Sigmoid colon (tissue), 6 donors: ENCODE measurements at regions not wholly inside any gene's neighbourhood (a gene's known extent, or its start where the extent isn't known, plus 50 kb on each side); places are given as distances from the start of the nearest gene placed in this dataset.

Source experiments
- DNase-seq: peaks from one replicate; pipeline ENCODE4 v3.0.0-alpha.2; 2019
- H3K27ac ChIP-seq, 4 donors: fragments of 200-600 bp; sonication (generic); one replicate each; pipeline ENCODE4 v1.5.1; 2016 to 2019; ENCODE audit warnings: mild to moderate bottlenecking in 1 of 4
- H3K27me3 ChIP-seq, 3 donors: fragments of 200-600 bp; sonication (generic); one replicate each; pipeline ENCODE4 v1.5.1; 2019; ENCODE audit warnings: mild to moderate bottlenecking in 1 of 3
- H3K36me3 ChIP-seq, 4 donors: fragments of 200-600 bp; sonication (generic); one replicate each; pipeline ENCODE4 v1.5.1; 2016 to 2019
- H3K4me1 ChIP-seq, 4 donors: fragments of 200-600 bp; sonication (generic); one replicate each; pipeline ENCODE4 v1.5.1; 2017 to 2019
- H3K4me3 ChIP-seq, 4 donors: fragments of 200-600 bp; sonication (generic); one replicate each; pipeline ENCODE4 v1.5.1; 2017 to 2019; ENCODE audit warnings: mild to moderate bottlenecking in 2 of 4, moderate library complexity in 1 of 4
- H3K9me3 ChIP-seq, 4 donors: fragments of 200-600 bp in 3 of 4; sonication (generic) in 3 of 4; one replicate each; pipeline versions ENCODE4 v1.5.1 to v1.6.1; 2013 to 2019
- EP300 ChIP-seq, 4 donors: sonication (generic); formaldehyde crosslinking; IDR thresholded peaks; one replicate each; pipeline ENCODE4 v1.6.1; 2017; ENCODE audit warnings: antibody characterized with exemption in 4 of 4
- POLR2A ChIP-seq, 2 donors: fragments of 450-650 bp; IDR thresholded peaks; one replicate each; pipeline ENCODE4 v1.6.1; 2016; ENCODE audit warnings: antibody characterized with exemption in 2 of 2, mild to moderate bottlenecking in 2 of 2, moderate library complexity in 2 of 2
- POLR2AphosphoS5 ChIP-seq, 4 donors: sonication (generic); formaldehyde crosslinking; IDR thresholded peaks; one replicate each; pipeline ENCODE4 v1.6.1; 2017; ENCODE audit warnings: antibody characterized with exemption in 4 of 4
- WGBS, 2 donors: extraction: QIAGEN DNeasy Blood & Tissue Kit; methylation state at CpG; one replicate each; pipeline ENCODE4 v1.1.7; 2013; 5-methylcytosine and 5-hydroxymethylcytosine counted together
- intact Hi-C: fragments of 100-400 bp; cut with DNase I; formaldehyde crosslinking; loops from one replicate; pipeline ENCODE4 v1.15.1; 2023
- TF ChIP-seq, protein P1 (sequence below), 4 experiments: fragments of 450-650 bp in 3 of 4; fragments of 200-600 bp in 1 of 4; IDR thresholded peaks; one replicate each; pipeline ENCODE4 v1.5.1; 2016 to 2019; ENCODE audit warnings: antibody characterized with exemption in 4 of 4, mild to moderate bottlenecking in 3 of 4, moderate library complexity in 2 of 4
- donor health status: healthy with polysubstance abuse.
- donor health status: healthy.

DNA sequence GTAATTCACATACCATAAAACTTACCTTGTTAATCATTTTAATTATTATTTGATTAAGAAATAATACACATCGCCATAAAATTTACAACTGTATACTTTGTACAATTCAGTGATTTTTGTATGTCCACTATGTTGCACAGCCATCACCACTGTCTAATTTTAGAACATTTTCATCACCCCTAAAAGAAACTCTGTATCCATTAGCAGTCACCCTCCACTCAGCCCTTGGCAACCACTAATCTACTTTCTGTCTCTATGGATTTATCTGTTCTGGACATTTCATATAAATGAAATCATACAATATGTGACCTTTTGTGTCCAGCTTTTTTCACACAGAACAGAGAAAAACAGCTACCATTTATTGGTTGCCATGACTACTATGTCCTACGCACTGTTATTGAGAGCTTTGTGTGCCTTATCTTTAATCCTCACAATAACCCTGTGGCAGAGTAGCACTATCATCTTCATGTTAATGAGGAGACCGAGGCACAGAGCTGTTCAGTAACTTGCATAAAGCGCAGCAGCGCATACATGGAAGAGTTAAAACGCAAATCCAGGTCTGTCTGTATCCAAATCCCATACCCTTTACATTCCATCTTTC lies 64.6 kb upstream of the PAGE1 start:
- no peaks in the 10 kb centered on the region for H3K27me3 ChIP-seq
- 76 to 81% methylated on average over 6 of the region's 6 CpGs for WGBS, 2 donors
- H3K36me3 ChIP-seq, result no peaks in the 10 kb centered on the region
- no peak overlapping the region for H3K4me3 ChIP-seq
- no peak for DNase-seq
- intact Hi-C loops, result loop anchor here (10.0 kb wide), 1 partner anchor 74 kb away; no protein-coding TSS in a partner anchor
- no peak overlapping the region for H3K27ac ChIP-seq
- no peaks in the 10 kb centered on the region for H3K4me1 ChIP-seq
- no peaks in the 10 kb centered on the region for H3K9me3 ChIP-seq
- TF ChIP-seq POLR2A (IDR thresholded peaks at IDR 0.05) (no peak), EP300 (IDR thresholded peaks at IDR 0.05) (no peak), POLR2AphosphoS5 (IDR thresholded peaks at IDR 0.05) (no peak)
- TF ChIP-seq, protein P1, sequence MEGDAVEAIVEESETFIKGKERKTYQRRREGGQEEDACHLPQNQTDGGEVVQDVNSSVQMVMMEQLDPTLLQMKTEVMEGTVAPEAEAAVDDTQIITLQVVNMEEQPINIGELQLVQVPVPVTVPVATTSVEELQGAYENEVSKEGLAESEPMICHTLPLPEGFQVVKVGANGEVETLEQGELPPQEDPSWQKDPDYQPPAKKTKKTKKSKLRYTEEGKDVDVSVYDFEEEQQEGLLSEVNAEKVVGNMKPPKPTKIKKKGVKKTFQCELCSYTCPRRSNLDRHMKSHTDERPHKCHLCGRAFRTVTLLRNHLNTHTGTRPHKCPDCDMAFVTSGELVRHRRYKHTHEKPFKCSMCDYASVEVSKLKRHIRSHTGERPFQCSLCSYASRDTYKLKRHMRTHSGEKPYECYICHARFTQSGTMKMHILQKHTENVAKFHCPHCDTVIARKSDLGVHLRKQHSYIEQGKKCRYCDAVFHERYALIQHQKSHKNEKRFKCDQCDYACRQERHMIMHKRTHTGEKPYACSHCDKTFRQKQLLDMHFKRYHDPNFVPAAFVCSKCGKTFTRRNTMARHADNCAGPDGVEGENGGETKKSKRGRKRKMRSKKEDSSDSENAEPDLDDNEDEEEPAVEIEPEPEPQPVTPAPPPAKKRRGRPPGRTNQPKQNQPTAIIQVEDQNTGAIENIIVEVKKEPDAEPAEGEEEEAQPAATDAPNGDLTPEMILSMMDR (IDR thresholded peaks at IDR 0.05), result no peak

DNA sequence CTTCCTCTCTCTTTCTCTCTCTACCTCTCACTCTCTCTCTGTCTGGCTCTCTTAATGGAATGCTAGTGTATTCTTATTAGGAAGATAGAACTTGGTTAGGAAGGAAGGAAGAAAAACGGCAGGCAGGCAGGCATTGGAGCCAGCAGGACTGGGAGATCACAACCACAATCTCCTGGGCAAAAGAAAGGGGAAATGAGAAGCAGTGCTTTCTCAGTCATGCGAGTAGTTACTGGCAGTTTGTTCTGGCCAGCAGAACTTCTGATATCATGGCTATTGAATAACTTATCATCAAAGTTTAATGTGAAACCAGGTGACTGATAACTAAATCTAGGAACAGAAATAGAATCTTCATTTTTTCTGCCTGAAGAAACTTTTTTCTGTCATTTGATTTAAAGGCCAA lies 60.9 kb upstream of the PAGE1 start:
- Histone ChIP-seq H3K9me3 (no peaks in the 10 kb centered on the region), H3K27me3 (no peaks in the 10 kb centered on the region), H3K4me3 (no peak overlapping the region), H3K36me3 (no peaks in the 10 kb centered on the region), H3K27ac (no peak overlapping the region), H3K4me1 (no peaks in the 10 kb centered on the region)
- TF ChIP-seq POLR2AphosphoS5 (IDR thresholded peaks at IDR 0.05), result no peak
- no peak for TF ChIP-seq EP300 (IDR thresholded peaks at IDR 0.05)
- TF ChIP-seq, protein P1 (IDR thresholded peaks at IDR 0.05), result no peak
- TF ChIP-seq POLR2A (IDR thresholded peaks at IDR 0.05), result no peak
- intact Hi-C loops, result no loop called here
- DNase-seq, result no peak
- 26 to 35% methylated on average over 2 of the region's 2 CpGs for WGBS, 2 donors

DNA sequence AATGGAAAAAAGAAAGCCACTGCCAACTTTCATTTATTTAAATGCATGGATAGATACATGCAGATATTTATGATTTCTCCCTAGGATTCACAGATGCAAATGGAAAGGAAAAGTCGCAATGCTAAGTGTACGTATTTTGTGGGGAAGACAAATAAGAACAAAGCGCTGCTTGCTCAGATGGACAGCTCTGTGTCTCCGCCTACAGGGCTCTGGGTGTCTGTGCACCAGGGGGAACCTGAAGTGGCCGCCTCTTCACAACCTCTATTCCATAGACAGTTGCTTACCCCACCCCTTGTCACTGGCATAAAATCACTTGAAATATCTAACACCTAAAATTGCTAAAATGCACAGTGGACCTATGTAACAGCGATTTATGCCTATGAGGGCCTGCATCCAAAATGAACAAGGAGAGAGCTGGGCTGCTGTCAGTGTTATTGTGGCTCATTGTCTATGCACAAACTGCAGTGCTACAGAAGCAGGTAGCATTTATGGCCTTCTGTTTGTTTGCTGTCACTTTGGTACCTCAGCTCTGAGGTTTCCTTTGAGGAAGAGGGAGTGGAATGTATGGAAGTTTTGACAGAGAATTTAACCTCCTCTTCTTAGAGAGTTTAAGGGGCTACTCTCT lies 58.6 kb upstream of the PAGE1 start:
- Histone ChIP-seq H3K36me3 (no peaks in the 10 kb centered on the region), H3K4me1 (no peaks in the 10 kb centered on the region), H3K27ac (no peak overlapping the region), H3K4me3 (no peak overlapping the region), H3K27me3 (no peaks in the 10 kb centered on the region), H3K9me3 (no peaks in the 10 kb centered on the region)
- intact Hi-C loops, result loop anchor here (5.0 kb wide), 1 partner anchor 462 kb away; no protein-coding TSS in a partner anchor
- 2% methylated on average over 6 of the region's 6 CpGs for WGBS, 2 donors
- TF ChIP-seq EP300 (IDR thresholded peaks at IDR 0.05), result no peak
- no peak for TF ChIP-seq POLR2A (IDR thresholded peaks at IDR 0.05)
- no peak for TF ChIP-seq POLR2AphosphoS5 (IDR thresholded peaks at IDR 0.05)
- TF ChIP-seq, protein P1 (IDR thresholded peaks at IDR 0.05), result peak in 3 of 4 experiments; percentile 25 to 46 (median 42)
- DNase-seq, result peak; percentile 64

DNA sequence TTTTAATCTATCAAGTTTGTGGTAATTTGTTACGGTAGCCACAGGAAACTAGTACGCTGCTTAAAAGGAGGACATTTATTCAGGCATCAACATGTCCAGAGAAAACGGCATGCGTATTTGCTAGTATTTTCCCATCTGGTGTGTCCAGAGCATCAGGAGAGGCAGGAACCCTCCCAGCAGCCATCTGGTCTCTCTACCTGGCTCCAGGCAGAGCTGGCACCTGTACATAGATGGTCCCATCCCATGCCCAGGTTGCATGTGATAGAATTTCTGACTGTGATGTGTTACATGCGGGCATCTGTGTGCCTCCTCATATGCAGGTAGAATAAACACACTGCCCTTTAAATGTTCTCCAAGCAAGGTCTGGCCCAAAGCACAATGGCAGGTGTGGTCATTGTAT lies 57.9 kb upstream of the PAGE1 start:
- 82 to 88% methylated on average over 5 of the region's 5 CpGs for WGBS, 2 donors
- no peaks in the 10 kb centered on the region for H3K4me1 ChIP-seq
- no peaks in the 10 kb centered on the region for H3K9me3 ChIP-seq
- DNase-seq, result no peak
- no peak overlapping the region for H3K4me3 ChIP-seq
- no peaks in the 10 kb centered on the region for H3K36me3 ChIP-seq
- no peak overlapping the region for H3K27ac ChIP-seq
- TF ChIP-seq EP300 (IDR thresholded peaks at IDR 0.05) (no peak), POLR2A (IDR thresholded peaks at IDR 0.05) (no peak), POLR2AphosphoS5 (IDR thresholded peaks at IDR 0.05) (no peak)
- TF ChIP-seq, protein P1 (IDR thresholded peaks at IDR 0.05), result no peak
- H3K27me3 ChIP-seq, result no peaks in the 10 kb centered on the region
- intact Hi-C loops, result loop anchor here (5.0 kb wide), 1 partner anchor 461 kb away; no protein-coding TSS in a partner anchor
